AG04450 (cell line): ENCODE measurements at regions not wholly inside any gene's neighbourhood (a gene's known extent, or its start where the extent isn't known, plus 50 kb on each side); places are given as distances from the start of the nearest gene placed in this dataset.

Experiments
- CTCF ChIA-PET: fragments of 300-600, 350-600 bp; formaldehyde crosslinking; extraction: SDS; loops from one replicate; lab custom pipeline; 2022; ENCODE audit warnings: antibody characterized with exemption, inconsistent platforms; lab: Charles Lee
- POLR2A ChIA-PET: fragments of 350-600 bp; formaldehyde crosslinking; extraction: SDS; loops from one replicate; lab custom pipeline; 2021; ENCODE audit warnings: antibody characterized with exemption, inconsistent platforms; lab: Yijun Ruan, JAX
- DNase-seq: peaks from one replicate; pipeline ENCODE4 v3.0.0-alpha.2; 2011; ENCODE audit warnings: low read depth, low spot score
- H3K27ac ChIP-seq: one replicate; pipeline ENCODE4 v1.5.1; 2012; ENCODE audit warnings: low read depth, low read length, control low read depth
- H3K27me3 ChIP-seq: one replicate; pipeline ENCODE4 v1.6.0; 2012; ENCODE audit warnings: low read length; ENCODE audit not compliant: control insufficient read depth, insufficient read depth
- H3K4me3 ChIP-seq: 2 replicates; pipeline ENCODE4 v1.5.1; 2011; ENCODE audit warnings: mild to moderate bottlenecking, low read depth, low read length, control low read depth
- H3K9me3 ChIP-seq: 2 replicates; pipeline ENCODE4 v1.5.1; 2012; ENCODE audit warnings: low read length; ENCODE audit not compliant: control insufficient read depth, insufficient read depth
- TF ChIP-seq, protein P1 (sequence below): IDR thresholded peaks from 2 replicates; pipeline ENCODE4 v1.5.1; 2011; ENCODE audit warnings: low read depth, low read length, control low read depth, inconsistent platforms

DNA sequence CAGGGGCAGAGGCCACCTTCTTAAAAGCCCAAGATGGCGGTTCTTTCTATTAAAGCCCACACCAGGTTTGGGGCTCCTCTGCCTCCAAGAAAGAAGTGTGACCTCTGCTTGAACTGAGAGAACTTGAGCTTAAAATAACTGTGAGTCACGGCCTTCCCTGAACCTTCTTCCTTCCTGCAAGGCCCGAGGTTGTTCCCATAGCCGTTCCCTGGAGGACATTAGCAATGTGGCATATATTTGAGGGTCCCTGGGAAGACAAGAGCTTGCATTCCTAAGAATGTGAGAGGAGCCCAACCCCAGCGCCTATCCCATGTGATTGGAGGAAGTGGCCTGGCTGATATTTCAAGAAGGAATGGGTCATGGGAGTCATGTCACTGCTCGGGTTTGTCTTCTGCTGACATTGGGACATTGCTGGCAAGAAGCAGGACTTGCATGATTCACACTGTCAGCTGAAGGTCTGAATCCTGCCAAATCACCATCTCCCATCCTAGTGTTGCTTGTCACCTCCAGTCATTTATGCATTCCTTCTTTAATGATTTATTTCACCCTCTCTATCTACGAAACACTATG is 168.1 kb downstream of the TRIB2 start:
- Histone ChIP-seq H3K27ac (no peak overlapping the region), H3K4me3 (no peak overlapping the region), H3K27me3 (no peaks in the 10 kb centered on the region), H3K9me3 (no peaks in the 10 kb centered on the region)
- POLR2A ChIA-PET: no interaction called here
- TF ChIP-seq, protein P1, sequence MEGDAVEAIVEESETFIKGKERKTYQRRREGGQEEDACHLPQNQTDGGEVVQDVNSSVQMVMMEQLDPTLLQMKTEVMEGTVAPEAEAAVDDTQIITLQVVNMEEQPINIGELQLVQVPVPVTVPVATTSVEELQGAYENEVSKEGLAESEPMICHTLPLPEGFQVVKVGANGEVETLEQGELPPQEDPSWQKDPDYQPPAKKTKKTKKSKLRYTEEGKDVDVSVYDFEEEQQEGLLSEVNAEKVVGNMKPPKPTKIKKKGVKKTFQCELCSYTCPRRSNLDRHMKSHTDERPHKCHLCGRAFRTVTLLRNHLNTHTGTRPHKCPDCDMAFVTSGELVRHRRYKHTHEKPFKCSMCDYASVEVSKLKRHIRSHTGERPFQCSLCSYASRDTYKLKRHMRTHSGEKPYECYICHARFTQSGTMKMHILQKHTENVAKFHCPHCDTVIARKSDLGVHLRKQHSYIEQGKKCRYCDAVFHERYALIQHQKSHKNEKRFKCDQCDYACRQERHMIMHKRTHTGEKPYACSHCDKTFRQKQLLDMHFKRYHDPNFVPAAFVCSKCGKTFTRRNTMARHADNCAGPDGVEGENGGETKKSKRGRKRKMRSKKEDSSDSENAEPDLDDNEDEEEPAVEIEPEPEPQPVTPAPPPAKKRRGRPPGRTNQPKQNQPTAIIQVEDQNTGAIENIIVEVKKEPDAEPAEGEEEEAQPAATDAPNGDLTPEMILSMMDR: no peak
- no peak for DNase-seq
- CTCF ChIA-PET: interaction anchor here (1.3 kb wide), 1 partner anchor 46 kb away, joined by 3 read pairs; no protein-coding TSS in a partner anchor

DNA sequence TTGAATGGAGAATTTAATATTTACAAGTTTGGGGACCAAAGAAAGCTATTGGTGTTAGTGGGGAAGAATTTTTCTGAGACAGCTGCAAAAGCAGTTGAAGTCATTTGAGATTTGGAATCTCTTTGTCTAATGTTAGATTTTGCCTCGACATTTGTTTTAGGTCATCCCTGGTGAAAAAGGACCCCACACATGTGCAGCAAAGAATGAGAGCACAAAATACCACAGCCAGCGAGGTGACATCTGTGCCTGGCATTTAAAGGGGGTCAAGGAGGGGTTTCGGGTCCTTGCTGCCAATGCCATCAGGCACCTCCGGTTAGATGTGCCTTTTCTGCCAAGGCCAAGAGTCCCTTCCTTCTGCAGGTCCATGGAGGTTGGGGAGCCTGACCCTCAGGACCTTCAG is 173.3 kb downstream of the TRIB2 start:
- TF ChIP-seq, protein P1: no peak
- CTCF ChIA-PET: no interaction called here
- POLR2A ChIA-PET: no interaction called here
- no peak overlapping the region for H3K4me3 ChIP-seq
- no peaks in the 10 kb centered on the region for H3K27me3 ChIP-seq
- DNase-seq: no peak
- no peaks in the 10 kb centered on the region for H3K9me3 ChIP-seq
- no peak overlapping the region for H3K27ac ChIP-seq

DNA sequence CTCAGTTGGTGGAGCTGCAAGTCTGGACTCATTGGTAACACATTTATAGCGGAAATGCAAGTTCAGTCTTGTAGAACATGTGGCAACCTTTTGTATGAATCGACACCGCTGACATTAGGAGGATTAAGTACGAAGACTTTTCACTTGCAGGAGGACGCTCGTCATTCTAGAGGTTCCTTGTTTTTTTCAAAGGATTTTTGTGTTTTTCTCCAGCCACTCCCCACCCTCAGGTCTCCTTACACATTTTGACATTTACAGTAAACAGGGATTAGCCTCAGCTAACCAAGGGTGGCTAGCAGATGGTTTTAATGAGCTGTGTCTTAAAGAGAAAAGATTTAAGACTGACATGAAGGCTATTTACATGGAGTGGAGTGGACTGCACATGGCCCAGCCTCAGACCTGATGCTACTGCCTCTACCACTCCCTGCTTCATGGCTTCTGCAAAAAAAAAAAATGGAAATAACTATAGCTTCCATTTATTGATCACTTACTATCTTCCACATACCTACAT is 173.8 kb downstream of the TRIB2 start:
- H3K4me3 ChIP-seq: no peak overlapping the region
- CTCF ChIA-PET: no interaction called here

DNA sequence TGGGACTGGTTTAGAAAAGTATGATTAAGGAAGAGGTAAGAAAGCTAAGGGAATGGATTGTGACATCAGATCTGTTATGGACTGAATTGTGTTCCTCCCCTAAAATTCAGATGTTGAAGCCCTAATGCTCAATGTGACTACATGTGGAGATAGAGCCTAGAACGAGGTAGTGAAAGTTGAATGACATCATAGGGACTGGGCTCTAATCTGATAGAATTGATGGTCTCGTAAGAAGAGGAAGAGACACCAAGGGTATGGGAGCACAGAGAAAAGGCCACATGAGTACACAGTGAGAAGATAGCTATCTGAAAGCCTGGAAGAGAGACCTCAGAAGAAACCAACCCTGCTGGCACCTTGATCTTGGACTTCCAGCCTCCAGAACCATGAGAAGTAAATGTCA is 178.3 kb downstream of the TRIB2 start:
- no peak overlapping the region for H3K27ac ChIP-seq
- POLR2A ChIA-PET: no interaction called here
- H3K4me3 ChIP-seq: no peak overlapping the region
- TF ChIP-seq, protein P1: no peak
- DNase-seq: no peak
- CTCF ChIA-PET: no interaction called here
- H3K9me3 ChIP-seq: no peaks in the 10 kb centered on the region
- H3K27me3 ChIP-seq: no peaks in the 10 kb centered on the region

More for the DNA sequence above, 173.8 kb downstream of the TRIB2 start:
- H3K9me3 ChIP-seq: no peaks in the 10 kb centered on the region
- no peak overlapping the region for H3K27ac ChIP-seq
- DNase-seq: no peak
- no peaks in the 10 kb centered on the region for H3K27me3 ChIP-seq
- POLR2A ChIA-PET: no interaction called here
- TF ChIP-seq, protein P1: no peak

DNA sequence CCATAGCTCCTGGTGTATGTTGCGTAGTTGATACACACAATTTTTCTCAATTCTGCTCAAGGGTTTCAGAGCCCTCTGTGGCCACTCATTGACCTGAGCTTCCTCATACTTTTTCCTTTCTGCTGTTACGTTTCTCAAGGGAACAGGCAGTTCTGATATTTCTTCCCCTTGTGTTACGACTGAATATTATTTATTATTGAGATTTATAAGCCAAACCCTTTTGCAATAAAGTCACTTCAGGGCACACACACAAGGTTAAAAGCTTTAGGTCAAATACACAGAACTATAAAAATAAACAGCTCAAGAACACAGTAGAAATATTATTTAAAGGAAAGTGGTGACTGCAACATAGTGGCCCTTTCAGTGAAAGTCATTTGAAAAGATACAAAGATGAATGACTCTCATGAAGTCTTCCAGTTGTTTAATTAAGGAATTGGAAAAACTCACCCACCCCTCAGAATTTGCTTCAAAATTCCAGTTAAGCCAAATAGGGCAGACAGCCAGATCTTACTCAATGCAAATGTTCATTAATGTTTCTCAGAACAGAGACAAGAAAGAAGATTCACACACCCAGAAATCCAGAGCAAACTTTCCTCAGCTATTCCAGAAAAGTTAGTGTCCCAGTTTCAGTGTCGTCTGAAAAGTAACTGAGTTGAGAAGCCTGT is 179.7 kb downstream of the TRIB2 start:
- Histone ChIP-seq H3K27me3 (no peaks in the 10 kb centered on the region), H3K9me3 (no peaks in the 10 kb centered on the region), H3K4me3 (no peak overlapping the region), H3K27ac (no peak overlapping the region)
- CTCF ChIA-PET: interaction anchor here (0.7 kb wide), 1 partner anchor 471 kb away, joined by 3 read pairs; no protein-coding TSS in a partner anchor
- POLR2A ChIA-PET: no interaction called here
- TF ChIP-seq, protein P1: no peak
- DNase-seq: no peak
